ENCODE measurements at regions not wholly inside any gene's neighbourhood (a gene's known extent, or its start where the extent isn't known, plus 50 kb on each side); places are given as distances from the start of the nearest gene placed in this dataset.
"Not testable (repeated sequence)": the region's sequence is repeated elsewhere in the genome, so short reads cannot be mapped to it uniquely, and the experiment has no call there.

DNA sequence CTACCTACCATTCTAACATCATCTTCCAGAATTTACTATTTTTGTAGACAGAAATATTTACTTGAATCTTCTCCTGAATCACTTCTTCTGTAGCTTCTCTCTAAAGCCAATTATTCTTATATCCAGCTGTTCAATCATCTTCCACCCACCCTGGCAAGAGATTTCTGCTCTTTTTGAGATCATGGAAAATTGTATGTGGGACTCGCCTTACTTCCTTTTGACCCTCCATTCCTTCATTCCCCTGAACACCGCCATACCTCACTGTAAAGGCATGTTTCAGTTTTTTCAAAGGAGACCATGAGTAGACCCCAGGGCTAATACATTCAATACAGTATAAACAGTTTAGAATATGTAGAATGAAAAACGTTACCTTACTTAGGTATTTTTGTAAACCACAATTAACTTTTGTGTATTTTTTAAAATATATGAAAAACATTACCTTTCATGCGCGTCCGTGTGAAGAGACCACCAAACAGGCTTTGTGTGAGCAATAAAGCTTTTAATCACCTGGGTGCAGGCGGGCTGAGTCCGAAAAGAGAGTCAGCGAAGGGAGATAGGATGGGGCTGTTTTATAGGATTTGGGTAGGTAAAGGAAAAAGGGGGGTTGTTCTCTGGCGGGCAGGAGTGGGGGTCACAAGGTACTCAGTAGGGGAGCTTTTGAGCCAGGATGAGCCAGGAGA is 800.7 kb upstream of the CDH10 start:
- TF ChIP-seq EZH2 (IDR thresholded peaks at IDR 0.05; ENCODE audit: borderline replicate concordance, low read depth, low read length, poor library complexity, severe bottlenecking), result not testable (repeated sequence)
- TF ChIP-seq, protein P1, sequence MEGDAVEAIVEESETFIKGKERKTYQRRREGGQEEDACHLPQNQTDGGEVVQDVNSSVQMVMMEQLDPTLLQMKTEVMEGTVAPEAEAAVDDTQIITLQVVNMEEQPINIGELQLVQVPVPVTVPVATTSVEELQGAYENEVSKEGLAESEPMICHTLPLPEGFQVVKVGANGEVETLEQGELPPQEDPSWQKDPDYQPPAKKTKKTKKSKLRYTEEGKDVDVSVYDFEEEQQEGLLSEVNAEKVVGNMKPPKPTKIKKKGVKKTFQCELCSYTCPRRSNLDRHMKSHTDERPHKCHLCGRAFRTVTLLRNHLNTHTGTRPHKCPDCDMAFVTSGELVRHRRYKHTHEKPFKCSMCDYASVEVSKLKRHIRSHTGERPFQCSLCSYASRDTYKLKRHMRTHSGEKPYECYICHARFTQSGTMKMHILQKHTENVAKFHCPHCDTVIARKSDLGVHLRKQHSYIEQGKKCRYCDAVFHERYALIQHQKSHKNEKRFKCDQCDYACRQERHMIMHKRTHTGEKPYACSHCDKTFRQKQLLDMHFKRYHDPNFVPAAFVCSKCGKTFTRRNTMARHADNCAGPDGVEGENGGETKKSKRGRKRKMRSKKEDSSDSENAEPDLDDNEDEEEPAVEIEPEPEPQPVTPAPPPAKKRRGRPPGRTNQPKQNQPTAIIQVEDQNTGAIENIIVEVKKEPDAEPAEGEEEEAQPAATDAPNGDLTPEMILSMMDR (conservative IDR thresholded peaks at IDR 0.05; ENCODE audit: low read depth, low read length), result not testable (repeated sequence)

Measured in A673 (cell line).